ENCODE measurements at regions not wholly inside any gene's neighbourhood (a gene's known extent, or its start where the extent isn't known, plus 50 kb on each side); places are given as distances from the start of the nearest gene placed in this dataset.

- no peak overlapping the region for H3K4me2 ChIP-seq (ENCODE audit: insufficient read depth, insufficient read length, low read length)
- H2BK20ac ChIP-seq (ENCODE audit: low read depth, low read length, poor library complexity, severe bottlenecking) = no peak overlapping the region
- no peak overlapping the region for H3K4me3 Mint-ChIP-seq
- H4K5ac ChIP-seq (ENCODE audit: insufficient read length, low read depth, low read length) = no peak overlapping the region
- no peaks in the 10 kb centered on the region for H3K9me3 Mint-ChIP-seq
- no peak for DNase-seq
- no peaks in the 10 kb centered on the region for H3K23me2 ChIP-seq (ENCODE audit: insufficient read length, low read depth, low read length, poor library complexity, severe bottlenecking)
- H3K4me1 ChIP-seq (ENCODE audit: insufficient read depth, low read length) = 0 out of 2 replicates have a peak, but pooled peaks cover 5% of the 10 kb centered on the region
- no peak overlapping the region for H3K9ac ChIP-seq (ENCODE audit: extremely low read depth, insufficient read length, low read length)
- H3K79me2 ChIP-seq (ENCODE audit: insufficient read depth, low read length) = no peaks in the 10 kb centered on the region
- H2BK15ac ChIP-seq (ENCODE audit: low read depth, low read length) = no peak overlapping the region
- no peak overlapping the region for H2BK5ac ChIP-seq (ENCODE audit: insufficient read length, low read length)
- H3T11ph ChIP-seq (ENCODE audit: low read length) = no peak overlapping the region
- no peaks in the 10 kb centered on the region for H3K9me3 ChIP-seq (ENCODE audit: control insufficient read depth, low read depth, low read length)
- no peaks in the 10 kb centered on the region; the same call in 1 of the 2 replicates for H3K27me3 Mint-ChIP-seq (ENCODE audit: low read depth)
- H3K27me3 ChIP-seq (ENCODE audit: insufficient read depth, low read length) = no peaks in the 10 kb centered on the region
- H2BK120ac ChIP-seq (ENCODE audit: low read depth, low read length, poor library complexity, severe bottlenecking) = no peak overlapping the region
- H3K36me3 Mint-ChIP-seq (ENCODE audit: insufficient read depth in 1 of 3, low read depth in 3 of 3) = no peaks in the 10 kb centered on the region
- H3K4me1 Mint-ChIP-seq = peaks cover 0 to 4% of the 10 kb centered on the region in 2 experiments; a peak in 1 of 4 replicates
- no CpG with 5 or more reads among the region's 3 CpGs for WGBS (ENCODE audit: extremely low coverage, insufficient read length, low lambda C conversion rate)
- H3K14ac ChIP-seq (ENCODE audit: insufficient read depth, low read length) = no peak overlapping the region
- no peak overlapping the region for H3K56ac ChIP-seq (ENCODE audit: insufficient read length, low read depth, low read length)
- H3K4ac ChIP-seq (ENCODE audit: low read depth, low read length) = no peak overlapping the region
- H2AFZ ChIP-seq (ENCODE audit: low read length) = no peak overlapping the region
- no peak overlapping the region for H2BK12ac ChIP-seq (ENCODE audit: insufficient read length, low read depth, low read length)
- H3K79me1 ChIP-seq (ENCODE audit: insufficient read depth, low read depth, low read length, poor library complexity, severe bottlenecking) = no peaks in the 10 kb centered on the region
- no peak overlapping the region for H3K27ac Mint-ChIP-seq
- H4K8ac ChIP-seq (replicated peaks; ENCODE audit: insufficient read length, low read depth, low read length) = no peak overlapping the region
- TF ChIP-seq CTCF (conservative IDR thresholded peaks at IDR 0.05) = no peak
- no peak overlapping the region for H2AK5ac ChIP-seq (ENCODE audit: insufficient read length, low read length)
- H3K27ac ChIP-seq (ENCODE audit: insufficient read length, low read depth, low read length) = no peak overlapping the region
- no peak overlapping the region for H3K23ac ChIP-seq (ENCODE audit: insufficient read length, low read depth, low read length)
- H3K18ac ChIP-seq (ENCODE audit: insufficient read length, low read depth, low read length) = no peak overlapping the region
- no peaks in the 10 kb centered on the region for H4K20me1 ChIP-seq (ENCODE audit: control insufficient read depth, insufficient read depth, insufficient read length)
- no peak overlapping the region for H4K91ac ChIP-seq (ENCODE audit: insufficient read length, low read depth, low read length)
Measured at GRCh38 chr6:44511126-44511525, 123.6 kb downstream of the CDC5L start.

All from H9 (cell line).